ENCODE measurements at regions not wholly inside any gene's neighbourhood (a gene's known extent, or its start where the extent isn't known, plus 50 kb on each side); places are given as distances from the start of the nearest gene placed in this dataset.

GRCh38 chr13:31684466-31684865 lies 54.9 kb upstream of the RXFP2 start:
- DNase-seq (ENCODE audit: extremely low spot score): no peak
- Histone ChIP-seq H3K9me3 (no peaks in the 10 kb centered on the region), H3K36me3 (no peaks in the 10 kb centered on the region), H3K4me3 (no peak overlapping the region), H3K27ac (replicated peaks in 1 of 4) (no peak overlapping the region), H3K4me1 (no peaks in the 10 kb centered on the region), H3K27me3 (no peaks in the 10 kb centered on the region)
- TF ChIP-seq POLR2A (IDR thresholded peaks at IDR 0.05; ENCODE audit: low read depth) (no peak), CTCF (IDR thresholded peaks at IDR 0.05) (no peak), EP300 (IDR thresholded peaks at IDR 0.05) (no peak), POLR2AphosphoS5 (IDR thresholded peaks at IDR 0.05) (no peak)
- intact Hi-C loops (cut with DNase I): no loop called here
- 87% methylated on average over 2 of the region's 2 CpGs for WGBS

GRCh38 chr13:31686670-31687425 lies 52.5 kb upstream of the RXFP2 start:
- Histone ChIP-seq H3K36me3 (no peaks in the 10 kb centered on the region), H3K9me3 (no peaks in the 10 kb centered on the region), H3K27me3 (no peaks in the 10 kb centered on the region), H3K4me3 (no peak overlapping the region), H3K27ac (replicated peaks in 1 of 4) (no peak overlapping the region), H3K4me1 (no peaks in the 10 kb centered on the region)
- 55% methylated on average over 4 of the region's 4 CpGs for WGBS
- no peak for TF ChIP-seq POLR2A (IDR thresholded peaks at IDR 0.05; ENCODE audit: low read depth)
- no peak for TF ChIP-seq POLR2AphosphoS5 (IDR thresholded peaks at IDR 0.05)
- no peak for TF ChIP-seq EP300 (IDR thresholded peaks at IDR 0.05)
- TF ChIP-seq CTCF (IDR thresholded peaks at IDR 0.05): no peak
- no peak for DNase-seq (ENCODE audit: extremely low spot score)
- intact Hi-C loops (cut with DNase I): no loop called here

Small RNA genes lying in the stretch of these regions (small RNA-seq; reads per million reads assigned to genes)
- gene AL161616.1: 0 reads per million in 3 donors

Measured in esophagus muscularis mucosa (tissue), 4 donors.